ENCODE measurements at regions not wholly inside any gene's neighbourhood (a gene's known extent, or its start where the extent isn't known, plus 50 kb on each side); places are given as distances from the start of the nearest gene placed in this dataset.
"Not testable (repeated sequence)": the region's sequence is repeated elsewhere in the genome, so short reads cannot be mapped to it uniquely, and the experiment has no call there.

DNA sequence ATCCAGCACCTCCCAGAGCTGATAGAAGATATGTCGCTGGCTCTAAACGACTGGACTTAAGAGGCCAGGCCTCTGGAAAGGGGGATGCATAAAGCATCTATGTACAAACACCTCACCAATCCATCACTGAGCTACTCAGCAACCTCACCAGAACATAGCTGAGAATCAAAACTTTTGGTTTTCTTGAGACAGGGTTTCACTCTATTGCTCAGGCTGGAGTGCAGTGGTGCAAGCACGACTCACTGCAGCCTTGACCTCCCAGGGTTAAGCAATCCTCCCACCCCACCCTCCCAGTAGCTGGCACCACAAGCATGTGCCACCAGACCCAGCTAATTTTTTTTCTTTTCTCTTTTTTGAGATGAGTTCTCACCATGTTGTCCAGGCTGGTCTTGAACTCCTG lies 62.9 kb upstream of the MSH6 start:
- FAIRE-seq (no peak), DNase-seq (ENCODE audit: low read depth, low spot score) (no peak)
- H3K4me3 ChIP-seq (replicated peaks in 1 of 3; ENCODE audit: insufficient read depth in 1 of 3, low read depth in 1 of 3, low read length in 3 of 3) = no peak overlapping the region
- BruUV-seq (replicated peaks) = no TSS peak
- no peaks in the 10 kb centered on the region for H4K20me1 ChIP-seq (replicated peaks; ENCODE audit: control insufficient read depth, extremely low read depth, insufficient read depth, low read length)
- no peak overlapping the region for H3K4me2 ChIP-seq (ENCODE audit: insufficient read depth, low read length)
- no peaks in the 10 kb centered on the region for H3K27me3 ChIP-seq (ENCODE audit: control insufficient read depth in 2 of 2, insufficient read depth in 2 of 2, low read length in 2 of 2)
- no peaks in the 10 kb centered on the region for H3K9me1 ChIP-seq (replicated peaks; ENCODE audit: control insufficient read depth, extremely low read depth, insufficient read depth, low read length)
- no peaks in the 10 kb centered on the region for H3K4me1 ChIP-seq (ENCODE audit: control insufficient read depth, extremely low read depth, insufficient read depth, low read length)
- CTCF ChIA-PET = interaction anchor here (0.6 to 1.5 kb wide), 4 partner anchors 16 to 332 kb away, joined by 3 to 5 read pairs (median 4); no protein-coding TSS in a partner anchor
- intact Hi-C loops (cut with micrococcal nuclease) = no loop called here
- no peaks in the 10 kb centered on the region for H3K79me2 ChIP-seq (ENCODE audit: control insufficient read depth, insufficient read depth, low read length)
- dilution Hi-C loops (cut with MboI; ENCODE audit: extremely low pct_ligation_motif_present, low sequenced_read_pairs) = no loop called here
- H3K27ac ChIP-seq (ENCODE audit: insufficient read depth, low read depth, low read length) = no peak overlapping the region
- POLR2A ChIA-PET = no interaction called here
- no peaks in the 10 kb centered on the region for H3K36me3 ChIP-seq (ENCODE audit: control insufficient read depth in 2 of 2, extremely low read depth in 1 of 2, insufficient read depth in 2 of 2, low read length in 2 of 2)
- TF ChIP-seq, protein P1, sequence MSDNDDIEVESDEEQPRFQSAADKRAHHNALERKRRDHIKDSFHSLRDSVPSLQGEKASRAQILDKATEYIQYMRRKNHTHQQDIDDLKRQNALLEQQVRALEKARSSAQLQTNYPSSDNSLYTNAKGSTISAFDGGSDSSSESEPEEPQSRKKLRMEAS (IDR thresholded peaks at IDR 0.05; ENCODE audit: insufficient read depth, insufficient read length) = no peak
- TF ChIP-seq POLR2A (IDR thresholded peaks at IDR 0.05; ENCODE audit: low read depth, low read length) = no peak
- no peak overlapping the region for H2AFZ ChIP-seq (ENCODE audit: low read depth, low read length)
- no peak overlapping the region for H3K9ac ChIP-seq (replicated peaks; ENCODE audit: extremely low read depth, insufficient read depth, low read length)
- H3K9me3 ChIP-seq (replicated peaks; ENCODE audit: control insufficient read depth, insufficient read depth, low read length) = no peaks in the 10 kb centered on the region

DNA sequence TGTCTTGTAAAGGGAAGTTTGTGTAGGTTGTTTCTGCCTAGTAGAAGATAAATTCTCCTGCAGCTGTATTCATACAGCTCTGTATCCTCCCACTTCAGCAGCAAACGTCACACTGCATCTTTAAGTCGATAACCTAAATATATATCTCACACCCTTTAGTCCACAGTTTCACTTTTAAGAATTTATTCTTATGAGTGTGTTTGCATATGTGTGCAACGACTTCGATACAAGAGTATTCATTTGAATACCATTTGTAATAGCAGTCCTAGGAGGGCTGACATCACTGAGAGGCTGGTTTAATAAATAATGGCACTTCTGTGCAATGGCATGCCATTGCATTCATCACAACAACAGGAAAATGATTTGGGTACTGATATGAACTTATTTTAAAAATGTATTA lies 63.8 kb upstream of the MSH6 start:
- TF ChIP-seq GATA2 (IDR thresholded peaks at IDR 0.05; ENCODE audit: insufficient read depth, insufficient read length, low read depth, low read length) = no peak
- TF ChIP-seq JUN (IDR thresholded peaks at IDR 0.05; ENCODE audit: borderline replicate concordance, insufficient read depth, insufficient read length, low read depth) = no peak
- no peak for TF ChIP-seq FOS (IDR thresholded peaks at IDR 0.05; ENCODE audit: borderline replicate concordance, insufficient read depth, low read length)
- TF ChIP-seq, protein P1 (IDR thresholded peaks at IDR 0.05; ENCODE audit: insufficient read depth, insufficient read length) = no peak
- TF ChIP-seq, protein P2, sequence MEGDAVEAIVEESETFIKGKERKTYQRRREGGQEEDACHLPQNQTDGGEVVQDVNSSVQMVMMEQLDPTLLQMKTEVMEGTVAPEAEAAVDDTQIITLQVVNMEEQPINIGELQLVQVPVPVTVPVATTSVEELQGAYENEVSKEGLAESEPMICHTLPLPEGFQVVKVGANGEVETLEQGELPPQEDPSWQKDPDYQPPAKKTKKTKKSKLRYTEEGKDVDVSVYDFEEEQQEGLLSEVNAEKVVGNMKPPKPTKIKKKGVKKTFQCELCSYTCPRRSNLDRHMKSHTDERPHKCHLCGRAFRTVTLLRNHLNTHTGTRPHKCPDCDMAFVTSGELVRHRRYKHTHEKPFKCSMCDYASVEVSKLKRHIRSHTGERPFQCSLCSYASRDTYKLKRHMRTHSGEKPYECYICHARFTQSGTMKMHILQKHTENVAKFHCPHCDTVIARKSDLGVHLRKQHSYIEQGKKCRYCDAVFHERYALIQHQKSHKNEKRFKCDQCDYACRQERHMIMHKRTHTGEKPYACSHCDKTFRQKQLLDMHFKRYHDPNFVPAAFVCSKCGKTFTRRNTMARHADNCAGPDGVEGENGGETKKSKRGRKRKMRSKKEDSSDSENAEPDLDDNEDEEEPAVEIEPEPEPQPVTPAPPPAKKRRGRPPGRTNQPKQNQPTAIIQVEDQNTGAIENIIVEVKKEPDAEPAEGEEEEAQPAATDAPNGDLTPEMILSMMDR (IDR thresholded peaks at IDR 0.05; ENCODE audit: extremely low read depth in 1 of 2, insufficient read depth in 1 of 2, low read depth in 1 of 2, low read length in 2 of 2) = no peak
- TF ChIP-seq POLR2AphosphoS5 (IDR thresholded peaks at IDR 0.05; ENCODE audit: insufficient read depth, low read depth, low read length) = no peak
- TF ChIP-seq MYC (IDR thresholded peaks at IDR 0.05; ENCODE audit: low read depth, low read length) = no peak
- no peak for TF ChIP-seq POLR2A (IDR thresholded peaks at IDR 0.05; ENCODE audit: low read depth, low read length)
- no peak for TF ChIP-seq EZH2 (IDR thresholded peaks at IDR 0.05; ENCODE audit: borderline replicate concordance, low read depth, low read length, severe bottlenecking)
- no peak overlapping the region for H3K4me2 ChIP-seq (ENCODE audit: insufficient read depth, low read length)
- FAIRE-seq (no peak), DNase-seq (ENCODE audit: low read depth, low spot score) (no peak)
- CTCF ChIA-PET = interaction anchor here (0.9 kb wide), 1 partner anchor 66 kb away, joined by 3 read pairs; no protein-coding TSS in a partner anchor
- H3K27ac ChIP-seq (ENCODE audit: insufficient read depth, low read depth, low read length) = no peak overlapping the region
- H3K9me3 ChIP-seq (replicated peaks; ENCODE audit: control insufficient read depth, insufficient read depth, low read length) = no peaks in the 10 kb centered on the region
- H3K4me3 ChIP-seq (replicated peaks in 1 of 3; ENCODE audit: insufficient read depth in 1 of 3, low read depth in 1 of 3, low read length in 3 of 3) = no peak overlapping the region
- dilution Hi-C loops (cut with MboI; ENCODE audit: extremely low pct_ligation_motif_present, low sequenced_read_pairs) (no loop called here), intact Hi-C loops (cut with micrococcal nuclease) (no loop called here)
- H3K27me3 ChIP-seq (ENCODE audit: control insufficient read depth in 2 of 2, insufficient read depth in 2 of 2, low read length in 2 of 2) = no peaks in the 10 kb centered on the region
- POLR2A ChIA-PET = no interaction called here
- H2AFZ ChIP-seq (ENCODE audit: low read depth, low read length) = no peak overlapping the region
- H3K4me1 ChIP-seq (ENCODE audit: control insufficient read depth, extremely low read depth, insufficient read depth, low read length) = no peaks in the 10 kb centered on the region
- no peak overlapping the region for H3K9ac ChIP-seq (replicated peaks; ENCODE audit: extremely low read depth, insufficient read depth, low read length)
- H3K79me2 ChIP-seq (ENCODE audit: control insufficient read depth, insufficient read depth, low read length) = no peaks in the 10 kb centered on the region
- no TSS peak for BruUV-seq (replicated peaks)
- no peaks in the 10 kb centered on the region for H3K9me1 ChIP-seq (replicated peaks; ENCODE audit: control insufficient read depth, extremely low read depth, insufficient read depth, low read length)
- no peaks in the 10 kb centered on the region for H4K20me1 ChIP-seq (replicated peaks; ENCODE audit: control insufficient read depth, extremely low read depth, insufficient read depth, low read length)
- H3K36me3 ChIP-seq (ENCODE audit: control insufficient read depth in 2 of 2, extremely low read depth in 1 of 2, insufficient read depth in 2 of 2, low read length in 2 of 2) = no peaks in the 10 kb centered on the region

DNA sequence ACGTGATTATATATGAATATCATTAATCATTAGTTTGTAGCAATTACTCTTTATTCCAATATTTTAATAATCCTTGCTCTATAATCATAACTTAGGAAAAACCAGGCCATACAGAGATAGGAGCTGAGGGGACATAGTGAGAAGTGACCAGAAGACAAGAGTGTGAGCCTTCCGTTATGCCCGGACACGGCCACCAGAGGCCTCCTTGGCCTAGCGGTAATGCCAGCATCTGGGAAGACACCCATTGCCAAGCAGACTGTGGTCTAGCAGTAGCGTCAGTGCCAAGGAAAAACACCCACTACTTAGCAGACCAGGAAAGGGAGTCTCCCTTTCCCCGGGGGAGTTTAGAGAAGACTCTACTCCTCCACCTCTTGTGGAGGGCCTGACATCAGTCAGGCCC lies 66.6 kb upstream of the MSH6 start:
- H3K9ac ChIP-seq (replicated peaks; ENCODE audit: extremely low read depth, insufficient read depth, low read length); H3K27me3 ChIP-seq (ENCODE audit: control insufficient read depth in 2 of 2, insufficient read depth in 2 of 2, low read length in 2 of 2); H4K20me1 ChIP-seq (replicated peaks; ENCODE audit: control insufficient read depth, extremely low read depth, insufficient read depth, low read length); FAIRE-seq; H3K79me2 ChIP-seq (ENCODE audit: control insufficient read depth, insufficient read depth, low read length); H2AFZ ChIP-seq (ENCODE audit: low read depth, low read length); H3K4me2 ChIP-seq (ENCODE audit: insufficient read depth, low read length); dilution Hi-C loops (cut with MboI; ENCODE audit: extremely low pct_ligation_motif_present, low sequenced_read_pairs); POLR2A ChIA-PET; H3K4me3 ChIP-seq (replicated peaks in 1 of 3; ENCODE audit: insufficient read depth in 1 of 3, low read depth in 1 of 3, low read length in 3 of 3); intact Hi-C loops (cut with micrococcal nuclease); BruUV-seq (replicated peaks); H3K4me1 ChIP-seq (ENCODE audit: control insufficient read depth, extremely low read depth, insufficient read depth, low read length); H3K9me3 ChIP-seq (replicated peaks; ENCODE audit: control insufficient read depth, insufficient read depth, low read length); DNase-seq (ENCODE audit: low read depth, low spot score); H3K9me1 ChIP-seq (replicated peaks; ENCODE audit: control insufficient read depth, extremely low read depth, insufficient read depth, low read length); H3K27ac ChIP-seq (ENCODE audit: insufficient read depth, low read depth, low read length); H3K36me3 ChIP-seq (ENCODE audit: control insufficient read depth in 2 of 2, extremely low read depth in 1 of 2, insufficient read depth in 2 of 2, low read length in 2 of 2); CTCF ChIA-PET: not testable (repeated sequence)
